Neural cell (in vitro differentiated cells): ENCODE measurements at regions not wholly inside any gene's neighbourhood (a gene's known extent, or its start where the extent isn't known, plus 50 kb on each side); places are given as distances from the start of the nearest gene placed in this dataset.

Experiments used
- CTCF ChIP-seq: fragments of 450-650 bp; IDR thresholded peaks from 2 replicates; pipeline ENCODE4 v1.5.1; 2014; ENCODE audit warnings: antibody characterized with exemption, mild to moderate bottlenecking, moderate library complexity; ENCODE audit not compliant: poor library complexity, severe bottlenecking
- POLR2AphosphoS5 ChIP-seq: IDR thresholded peaks from 2 replicates; pipeline ENCODE4 v1.6.1; 2012

- TF ChIP-seq CTCF = no peak
- TF ChIP-seq POLR2AphosphoS5 = no peak
These were observed 55.8 kb upstream of the SMOC2 start for GRCh38 chr6:168385037-168385759.
